HG03460 (cell line): ENCODE measurements at regions not wholly inside any gene's neighbourhood (a gene's known extent, or its start where the extent isn't known, plus 50 kb on each side); places are given as distances from the start of the nearest gene placed in this dataset.

ENCODE experiments used
- ATAC-seq: cut with Tn5 transposase; IDR thresholded peaks from one replicate; pipeline ENCODE4 v1.9.1; 2021; ENCODE audit not compliant: unreplicated experiment

GRCh38 chr1:69294171-69294570 lies 273.6 kb upstream of the LRRC7 start:
- ATAC-seq, result no peak

GRCh38 chr1:69295265-69295664 lies 272.5 kb upstream of the LRRC7 start:
- ATAC-seq, result no peak

GRCh38 chr1:69305621-69306020 lies 262.1 kb upstream of the LRRC7 start:
- no peak for ATAC-seq

- ATAC-seq, result no peak
Observed at GRCh38 chr1:69312055-69312732, 255.5 kb upstream of the LRRC7 start.

GRCh38 chr1:69313118-69313517 lies 254.6 kb upstream of the LRRC7 start:
- ATAC-seq, result no peak

GRCh38 chr1:69315416-69315815 lies 252.3 kb upstream of the LRRC7 start:
- ATAC-seq, result no peak

GRCh38 chr1:69315823-69316222 lies 251.9 kb upstream of the LRRC7 start:
- no peak for ATAC-seq

GRCh38 chr1:69319287-69319686 lies 248.4 kb upstream of the LRRC7 start:
- no peak for ATAC-seq

GRCh38 chr1:69320757-69321211 lies 246.9 kb upstream of the LRRC7 start:
- peak; percentile 58 for ATAC-seq

- ATAC-seq, result no peak
Observed at GRCh38 chr1:69321311-69321710, 246.4 kb upstream of the LRRC7 start.

GRCh38 chr1:69328186-69328585 lies 239.5 kb upstream of the LRRC7 start:
- no peak for ATAC-seq

GRCh38 chr1:69363236-69363635 lies 204.5 kb upstream of the LRRC7 start:
- ATAC-seq, result no peak

GRCh38 chr1:69373520-69373919 lies 194.2 kb upstream of the LRRC7 start:
- no peak for ATAC-seq

- no peak for ATAC-seq
Observed at GRCh38 chr1:69376408-69376807, 191.3 kb upstream of the LRRC7 start.

- ATAC-seq, result no peak
Observed at GRCh38 chr1:69377507-69377906, 190.2 kb upstream of the LRRC7 start.

GRCh38 chr1:69388044-69388443 lies 179.7 kb upstream of the LRRC7 start:
- no peak for ATAC-seq

- no peak for ATAC-seq
Observed at GRCh38 chr1:69400128-69400527, 167.6 kb upstream of the LRRC7 start.

- ATAC-seq, result no peak
Observed at GRCh38 chr1:69401879-69402278, 165.8 kb upstream of the LRRC7 start.

GRCh38 chr1:69403756-69404320 lies 163.9 kb upstream of the LRRC7 start:
- no peak for ATAC-seq

GRCh38 chr1:69404486-69404885 lies 163.2 kb upstream of the LRRC7 start:
- ATAC-seq, result no peak

GRCh38 chr1:69406244-69406643 lies 161.5 kb upstream of the LRRC7 start:
- ATAC-seq, result no peak

- ATAC-seq, result no peak
Observed at GRCh38 chr1:69409731-69410456, 157.8 kb upstream of the LRRC7 start.
